Activated CD4-positive, alpha-beta T cell treated with anti-CD3 and anti-CD28 coated beads, Interleukin-2, amount 10 ng/mL, durations not matched to agents 24 days and 14 days (primary cell): ENCODE measurements at regions not wholly inside any gene's neighbourhood (a gene's known extent, or its start where the extent isn't known, plus 50 kb on each side); places are given as distances from the start of the nearest gene placed in this dataset.
A peak's percentile ranks its signal among the peaks of the same experiment; 100 is the strongest.

Experiments used
- DNase-seq: peaks from one replicate; pipeline ENCODE4 v3.0.0; 2022
- H3K27ac Mint-ChIP-seq: one replicate; pipeline ENCODE4 v1.8.0; 2022; ENCODE audit warnings: mild to moderate bottlenecking, mixed read lengths
- H3K27me3 Mint-ChIP-seq: one replicate; pipeline ENCODE4 v1.8.0; 2022; ENCODE audit warnings: mixed read lengths
- H3K36me3 Mint-ChIP-seq: one replicate; pipeline ENCODE4 v1.8.0; 2022; ENCODE audit warnings: low read depth, mild to moderate bottlenecking, mixed read lengths
- H3K4me1 Mint-ChIP-seq: one replicate; pipeline ENCODE4 v1.8.0; 2021; ENCODE audit warnings: mixed read lengths
- H3K4me3 Mint-ChIP-seq: one replicate; pipeline ENCODE4 v1.8.0; 2022; ENCODE audit warnings: mild to moderate bottlenecking, moderate library complexity, mixed read lengths
- H3K9me3 Mint-ChIP-seq: one replicate; pipeline ENCODE4 v1.8.0; 2021; ENCODE audit warnings: mixed read lengths
- intact Hi-C: fragments of 100-400 bp; cut with micrococcal nuclease; formaldehyde crosslinking; loops from one replicate; pipeline ENCODE4 v1.15.1; 2023

DNA sequence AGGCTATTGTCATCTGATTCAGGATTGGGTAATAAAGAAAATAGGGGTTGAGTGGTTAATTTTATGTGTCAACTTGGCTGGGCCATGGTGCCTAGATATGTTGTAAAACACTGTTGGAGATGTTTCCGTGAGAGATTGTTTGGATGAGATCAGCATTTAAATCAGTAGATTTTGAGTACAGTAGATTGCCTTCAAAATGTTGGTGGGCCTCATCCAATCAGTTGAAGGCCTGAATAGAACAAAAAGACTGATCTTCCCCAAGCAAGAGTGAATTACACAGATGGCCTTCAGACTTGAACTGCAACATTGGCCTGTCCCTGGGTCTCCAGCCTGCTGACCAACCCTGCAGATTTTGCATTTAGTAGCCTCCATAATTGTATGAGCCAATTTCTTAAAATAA lies 401.3 kb upstream of the KIF2A start:
- Mint-ChIP-seq H3K27ac (no peak overlapping the region), H3K36me3 (no peaks in the 10 kb centered on the region), H3K4me1 (no peaks in the 10 kb centered on the region), H3K27me3 (no peaks in the 10 kb centered on the region), H3K4me3 (no peak overlapping the region), H3K9me3 (no peaks in the 10 kb centered on the region)
- intact Hi-C loops: no loop called here
- peak; percentile 26 for DNase-seq

DNA sequence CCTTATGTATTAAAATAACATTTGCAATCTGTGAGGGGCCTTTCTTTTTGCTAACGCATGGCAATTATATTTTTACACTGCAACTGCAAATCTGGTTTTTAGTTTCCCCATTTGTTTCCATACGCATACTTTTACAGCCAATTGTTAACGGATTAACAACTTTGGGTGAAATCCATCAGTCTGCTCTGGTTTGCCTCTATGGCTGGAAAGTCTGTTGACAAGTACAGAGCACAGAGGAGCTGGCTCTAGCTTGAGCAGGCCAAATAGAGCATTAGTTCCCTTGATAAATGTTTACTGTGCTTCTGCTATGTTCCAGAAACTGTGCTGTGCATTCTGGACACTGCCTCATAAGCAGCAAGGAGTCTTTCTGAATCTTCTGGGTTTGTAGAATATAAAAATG lies 400.4 kb upstream of the KIF2A start:
- no peak overlapping the region for H3K4me3 Mint-ChIP-seq
- no peaks in the 10 kb centered on the region for H3K36me3 Mint-ChIP-seq
- intact Hi-C loops: no loop called here
- H3K27me3 Mint-ChIP-seq: no peaks in the 10 kb centered on the region
- no peaks in the 10 kb centered on the region for H3K9me3 Mint-ChIP-seq
- no peak overlapping the region for H3K27ac Mint-ChIP-seq
- H3K4me1 Mint-ChIP-seq: no peaks in the 10 kb centered on the region
- DNase-seq: no peak

- Mint-ChIP-seq H3K27ac (no peak overlapping the region), H3K27me3 (no peaks in the 10 kb centered on the region), H3K9me3 (no peaks in the 10 kb centered on the region), H3K4me3 (no peak overlapping the region), H3K36me3 (no peaks in the 10 kb centered on the region), H3K4me1 (no peaks in the 10 kb centered on the region)
- intact Hi-C loops: no loop called here
- DNase-seq: no peak
Observed at GRCh38 chr5:61906820-61907219, 399.2 kb upstream of the KIF2A start.

DNA sequence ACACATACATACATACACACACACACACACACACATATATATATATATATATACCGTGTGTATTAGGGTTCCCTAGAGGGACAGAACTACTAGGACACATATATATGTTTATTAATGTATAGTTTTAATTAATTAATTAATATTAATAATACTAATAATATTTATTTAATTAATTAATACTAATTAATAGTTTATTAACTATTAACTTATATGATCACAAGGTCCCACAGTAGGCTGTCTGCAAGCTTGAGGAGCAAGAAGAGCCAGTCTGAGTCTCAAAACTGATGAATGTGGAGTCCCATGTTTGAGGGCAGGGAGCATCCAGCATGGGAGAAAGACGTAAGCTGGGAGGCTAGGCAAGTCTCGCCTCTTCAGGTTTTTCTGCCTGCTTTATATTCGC lies 398.0 kb upstream of the KIF2A start:
- no peaks in the 10 kb centered on the region for H3K27me3 Mint-ChIP-seq
- no peaks in the 10 kb centered on the region for H3K36me3 Mint-ChIP-seq
- peaks cover 5% of the 10 kb centered on the region for H3K9me3 Mint-ChIP-seq
- H3K4me1 Mint-ChIP-seq: no peaks in the 10 kb centered on the region
- H3K27ac Mint-ChIP-seq: no peak overlapping the region
- H3K4me3 Mint-ChIP-seq: no peak overlapping the region
- intact Hi-C loops: no loop called here
- DNase-seq: no peak

- Mint-ChIP-seq H3K9me3 (peaks cover 5% of the 10 kb centered on the region), H3K36me3 (no peaks in the 10 kb centered on the region), H3K4me3 (no peak overlapping the region), H3K27me3 (no peaks in the 10 kb centered on the region), H3K4me1 (no peaks in the 10 kb centered on the region), H3K27ac (no peak overlapping the region)
- intact Hi-C loops: no loop called here
- DNase-seq: no peak
Observed at GRCh38 chr5:61910771-61911170, 395.2 kb upstream of the KIF2A start.

- intact Hi-C loops: no loop called here
- H3K4me1 Mint-ChIP-seq: no peaks in the 10 kb centered on the region
- H3K27ac Mint-ChIP-seq: no peak overlapping the region
- H3K4me3 Mint-ChIP-seq: no peak overlapping the region
- H3K27me3 Mint-ChIP-seq: no peaks in the 10 kb centered on the region
- no peaks in the 10 kb centered on the region for H3K36me3 Mint-ChIP-seq
- peaks cover 5% of the 10 kb centered on the region for H3K9me3 Mint-ChIP-seq
- DNase-seq: no peak
Observed at GRCh38 chr5:61912559-61912958, 393.4 kb upstream of the KIF2A start.

- Mint-ChIP-seq H3K9me3 (peaks cover 5% of the 10 kb centered on the region), H3K27me3 (no peaks in the 10 kb centered on the region), H3K4me1 (no peaks in the 10 kb centered on the region), H3K36me3 (no peaks in the 10 kb centered on the region), H3K27ac (no peak overlapping the region), H3K4me3 (no peak overlapping the region)
- no peak for DNase-seq
- intact Hi-C loops: no loop called here
Observed at GRCh38 chr5:61915646-61916045, 390.4 kb upstream of the KIF2A start.

GRCh38 chr5:61916621-61917620 lies 389.1 kb upstream of the KIF2A start:
- no peaks in the 10 kb centered on the region for H3K27me3 Mint-ChIP-seq
- no peak overlapping the region for H3K27ac Mint-ChIP-seq
- peaks cover 5% of the 10 kb centered on the region for H3K9me3 Mint-ChIP-seq
- no peak overlapping the region for H3K4me3 Mint-ChIP-seq
- H3K36me3 Mint-ChIP-seq: no peaks in the 10 kb centered on the region
- H3K4me1 Mint-ChIP-seq: no peaks in the 10 kb centered on the region
- intact Hi-C loops: no loop called here
- no peak for DNase-seq

GRCh38 chr5:61918611-61919010 lies 387.4 kb upstream of the KIF2A start:
- Mint-ChIP-seq H3K4me1 (no peaks in the 10 kb centered on the region), H3K27ac (no peak overlapping the region), H3K9me3 (no peaks in the 10 kb centered on the region), H3K4me3 (no peak overlapping the region), H3K27me3 (no peaks in the 10 kb centered on the region), H3K36me3 (no peaks in the 10 kb centered on the region)
- DNase-seq: no peak
- intact Hi-C loops: no loop called here

GRCh38 chr5:61919920-61920319 lies 386.1 kb upstream of the KIF2A start:
- Mint-ChIP-seq H3K36me3 (no peaks in the 10 kb centered on the region), H3K4me1 (no peaks in the 10 kb centered on the region), H3K9me3 (no peaks in the 10 kb centered on the region), H3K27ac (no peak overlapping the region), H3K27me3 (no peaks in the 10 kb centered on the region), H3K4me3 (no peak overlapping the region)
- DNase-seq: no peak
- intact Hi-C loops: no loop called here

DNA sequence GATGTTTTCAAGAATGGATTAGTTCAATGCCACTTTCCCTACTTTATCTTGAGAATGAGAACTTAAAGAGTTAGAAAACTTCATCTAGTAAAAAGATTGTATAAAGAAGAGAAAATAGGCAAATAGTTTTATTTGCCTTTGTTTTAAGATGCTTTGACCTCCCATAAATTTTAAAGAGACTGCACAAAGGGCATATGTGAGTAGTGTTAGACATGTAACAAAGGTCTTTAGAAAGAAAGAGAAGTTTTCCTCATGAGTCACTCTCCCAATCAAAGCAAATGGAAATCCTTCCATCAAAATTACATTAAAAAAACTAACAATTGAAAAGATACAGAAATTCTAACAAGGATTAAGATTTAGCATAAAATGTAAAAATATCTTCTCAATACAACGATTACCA lies 381.8 kb upstream of the KIF2A start:
- H3K9me3 Mint-ChIP-seq: no peaks in the 10 kb centered on the region
- no peak for DNase-seq
- no peak overlapping the region for H3K27ac Mint-ChIP-seq
- H3K4me3 Mint-ChIP-seq: no peak overlapping the region
- intact Hi-C loops: no loop called here
- peaks cover 1% of the 10 kb centered on the region for H3K27me3 Mint-ChIP-seq
- no peaks in the 10 kb centered on the region for H3K36me3 Mint-ChIP-seq
- H3K4me1 Mint-ChIP-seq: no peaks in the 10 kb centered on the region

- Mint-ChIP-seq H3K4me1 (no peaks in the 10 kb centered on the region), H3K9me3 (no peaks in the 10 kb centered on the region), H3K4me3 (no peak overlapping the region), H3K27me3 (peaks cover 1% of the 10 kb centered on the region), H3K27ac (no peak overlapping the region), H3K36me3 (no peaks in the 10 kb centered on the region)
- intact Hi-C loops: no loop called here
- no peak for DNase-seq
Observed at GRCh38 chr5:61926911-61927310, 379.1 kb upstream of the KIF2A start.

DNA sequence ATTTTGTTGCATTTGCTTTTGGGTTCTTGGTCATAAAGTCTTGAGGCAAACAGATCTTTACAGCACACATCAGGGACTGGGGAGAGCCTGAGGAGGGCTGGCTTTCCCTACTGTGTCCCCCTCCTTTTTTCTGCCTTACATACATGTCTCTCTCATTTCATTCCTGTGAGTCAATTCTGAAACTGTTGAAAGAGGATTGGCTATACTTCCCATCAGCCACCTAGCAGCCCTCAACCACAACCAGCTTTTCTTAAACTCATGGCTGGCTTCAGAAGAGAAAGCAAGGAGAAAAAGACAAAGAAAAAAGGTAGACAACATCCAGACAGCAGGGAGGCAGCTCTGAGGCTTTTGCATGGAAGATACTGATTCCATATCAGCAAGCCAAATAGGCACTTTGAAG lies 374.8 kb upstream of the KIF2A start:
- intact Hi-C loops: no loop called here
- Mint-ChIP-seq H3K4me1 (no peaks in the 10 kb centered on the region), H3K9me3 (no peaks in the 10 kb centered on the region), H3K4me3 (no peak overlapping the region), H3K27me3 (peaks cover 4% of the 10 kb centered on the region), H3K36me3 (no peaks in the 10 kb centered on the region), H3K27ac (no peak overlapping the region)
- no peak for DNase-seq

DNA sequence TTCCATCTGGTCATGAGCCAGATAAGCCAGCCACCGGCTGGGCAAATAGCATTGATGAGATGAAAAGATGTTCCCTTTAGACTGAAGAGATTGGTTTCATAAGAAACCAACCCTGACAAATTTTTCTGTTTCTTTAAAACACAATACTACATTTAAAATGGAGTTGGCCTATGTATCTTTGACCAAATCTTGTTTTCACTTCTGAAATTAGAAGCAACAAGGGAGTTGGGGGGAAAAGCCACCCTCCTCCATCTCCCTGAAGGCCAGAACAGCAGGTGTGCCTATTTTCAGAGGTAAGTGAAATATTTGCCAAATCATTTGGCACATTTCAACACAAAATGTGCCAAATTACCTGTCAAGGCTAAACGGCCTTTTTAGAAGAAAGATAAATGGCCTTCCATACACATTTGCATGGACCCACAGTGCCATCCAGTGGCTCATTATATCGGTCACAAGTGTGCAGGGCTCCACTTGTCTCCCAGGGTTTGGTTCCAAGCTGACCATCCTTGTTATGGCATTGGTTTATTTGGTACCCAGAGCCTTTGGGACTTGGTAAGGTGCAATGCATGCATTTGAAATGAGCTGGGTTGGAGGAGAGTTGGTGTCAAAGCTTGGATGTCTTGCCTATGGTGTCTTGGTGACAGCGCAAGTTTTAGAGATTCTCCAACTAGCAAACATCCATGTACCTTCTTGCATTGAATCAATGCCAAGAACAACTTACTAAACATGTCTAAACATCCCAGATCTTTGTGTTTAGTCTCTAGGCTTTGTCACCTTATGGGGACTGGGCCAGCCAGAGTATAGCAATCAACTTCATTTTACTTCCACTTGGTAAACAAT lies 372.0 kb upstream of the KIF2A start:
- Mint-ChIP-seq H3K4me3 (no peak overlapping the region), H3K36me3 (no peaks in the 10 kb centered on the region), H3K4me1 (no peaks in the 10 kb centered on the region), H3K27ac (no peak overlapping the region), H3K27me3 (peaks cover 7% of the 10 kb centered on the region), H3K9me3 (peaks cover 3% of the 10 kb centered on the region)
- intact Hi-C loops: no loop called here
- DNase-seq: peak; percentile 58
